ENCODE measurements at regions not wholly inside any gene's neighbourhood (a gene's known extent, or its start where the extent isn't known, plus 50 kb on each side); places are given as distances from the start of the nearest gene placed in this dataset.

GRCh38 chr5:159422361-159422760, 92.1 kb upstream of the IL12B start:
- TF ChIP-seq, protein P1, sequence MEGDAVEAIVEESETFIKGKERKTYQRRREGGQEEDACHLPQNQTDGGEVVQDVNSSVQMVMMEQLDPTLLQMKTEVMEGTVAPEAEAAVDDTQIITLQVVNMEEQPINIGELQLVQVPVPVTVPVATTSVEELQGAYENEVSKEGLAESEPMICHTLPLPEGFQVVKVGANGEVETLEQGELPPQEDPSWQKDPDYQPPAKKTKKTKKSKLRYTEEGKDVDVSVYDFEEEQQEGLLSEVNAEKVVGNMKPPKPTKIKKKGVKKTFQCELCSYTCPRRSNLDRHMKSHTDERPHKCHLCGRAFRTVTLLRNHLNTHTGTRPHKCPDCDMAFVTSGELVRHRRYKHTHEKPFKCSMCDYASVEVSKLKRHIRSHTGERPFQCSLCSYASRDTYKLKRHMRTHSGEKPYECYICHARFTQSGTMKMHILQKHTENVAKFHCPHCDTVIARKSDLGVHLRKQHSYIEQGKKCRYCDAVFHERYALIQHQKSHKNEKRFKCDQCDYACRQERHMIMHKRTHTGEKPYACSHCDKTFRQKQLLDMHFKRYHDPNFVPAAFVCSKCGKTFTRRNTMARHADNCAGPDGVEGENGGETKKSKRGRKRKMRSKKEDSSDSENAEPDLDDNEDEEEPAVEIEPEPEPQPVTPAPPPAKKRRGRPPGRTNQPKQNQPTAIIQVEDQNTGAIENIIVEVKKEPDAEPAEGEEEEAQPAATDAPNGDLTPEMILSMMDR (IDR thresholded peaks at IDR 0.05), result no peak
- no peak for TF ChIP-seq ZFX (IDR thresholded peaks at IDR 0.05; ENCODE audit: borderline replicate concordance)
